GM21390 (cell line): ENCODE measurements at regions not wholly inside any gene's neighbourhood (a gene's known extent, or its start where the extent isn't known, plus 50 kb on each side); places are given as distances from the start of the nearest gene placed in this dataset.

ENCODE experiments used
- ATAC-seq: cut with Tn5 transposase; IDR thresholded peaks from one replicate; pipeline ENCODE4 v1.9.1; 2021; ENCODE audit not compliant: unreplicated experiment

DNA sequence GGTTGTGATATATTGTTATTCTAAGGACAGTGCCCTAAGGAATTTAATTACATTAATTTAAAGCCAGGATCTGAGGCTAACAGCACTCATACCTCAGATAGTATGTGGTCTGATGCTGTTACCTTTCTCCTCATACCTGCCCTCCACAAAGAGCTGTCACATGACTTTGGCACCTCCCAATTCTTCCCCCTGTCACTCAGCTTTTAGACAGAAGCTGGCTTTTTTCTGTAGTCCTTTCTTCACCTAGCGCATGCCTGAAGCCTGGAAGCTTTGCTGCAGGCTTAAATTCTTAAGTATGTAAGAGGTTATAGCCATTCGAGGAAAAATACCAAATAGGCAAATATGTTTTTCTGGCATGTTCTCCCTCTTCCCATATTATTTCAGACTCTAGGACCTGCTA is 61.0 kb upstream of the ADAMTS19 start:
- no peak for ATAC-seq

DNA sequence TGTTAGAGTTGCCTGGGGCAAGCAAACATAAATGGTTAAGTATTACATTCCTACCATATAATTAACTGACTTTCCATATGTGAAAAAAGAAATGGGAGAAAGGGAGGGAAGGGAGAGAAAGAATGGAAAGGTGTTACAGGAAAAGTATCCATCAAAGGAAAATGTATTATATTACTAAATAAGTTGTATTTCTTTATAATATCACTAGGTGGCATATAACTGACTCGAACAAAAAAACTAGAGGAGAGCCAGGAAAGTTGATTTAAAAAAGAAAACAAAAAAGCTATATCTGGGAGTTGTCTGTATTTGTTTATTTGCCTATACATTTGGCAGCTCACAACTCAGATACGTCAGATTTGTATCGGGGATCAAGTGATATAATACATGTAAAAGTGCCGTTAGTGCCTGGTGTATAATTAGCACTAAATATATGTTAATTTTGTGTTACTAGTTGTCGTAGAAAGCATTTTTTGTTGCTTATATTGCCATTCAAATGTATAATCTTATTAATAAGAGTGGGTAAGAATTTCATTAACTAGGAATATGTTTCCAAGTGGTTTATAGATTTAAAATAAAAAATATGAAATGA is 59.6 kb upstream of the ADAMTS19 start:
- ATAC-seq = no peak

DNA sequence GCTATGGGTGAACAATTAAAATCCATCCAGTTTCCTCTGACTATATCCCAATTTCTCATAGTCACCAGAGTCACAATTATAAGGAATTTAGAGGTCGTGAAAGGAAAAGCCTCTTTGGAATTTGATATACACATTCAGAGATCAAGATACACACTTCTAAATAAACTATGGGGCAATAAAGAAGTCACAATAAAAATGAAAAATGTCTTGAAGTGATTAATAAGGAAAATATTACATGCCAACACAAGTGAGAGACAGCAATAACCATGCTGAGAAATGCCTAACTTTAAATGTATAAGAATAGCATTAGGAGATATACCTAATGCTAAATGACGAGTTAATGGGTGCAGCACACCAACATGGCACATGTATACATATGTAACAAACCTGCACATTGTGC is 54.9 kb upstream of the ADAMTS19 start:
- no peak for ATAC-seq

DNA sequence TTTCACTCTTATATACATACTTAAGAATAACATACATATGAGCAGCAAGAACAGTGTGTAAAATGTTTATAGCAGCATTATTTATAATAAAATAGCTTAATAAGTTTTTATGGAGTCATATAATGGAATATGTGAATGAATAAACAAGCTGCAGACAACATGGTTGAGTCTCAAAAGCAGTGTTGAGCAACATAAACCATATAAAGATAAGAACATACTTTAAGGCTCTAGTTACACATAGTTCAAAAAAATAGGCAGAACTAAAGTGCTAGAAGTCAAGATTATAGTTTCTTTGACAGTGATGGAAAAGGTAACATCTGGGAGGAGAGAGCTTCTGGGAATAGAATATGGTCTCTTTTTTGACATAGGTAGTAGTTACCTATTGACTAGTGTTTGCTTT is 53.7 kb upstream of the ADAMTS19 start:
- ATAC-seq = no peak
